PC-3 (cell line): ENCODE measurements at regions not wholly inside any gene's neighbourhood (a gene's known extent, or its start where the extent isn't known, plus 50 kb on each side); places are given as distances from the start of the nearest gene placed in this dataset.

Experiments
- ATAC-seq: fragments of 200-7000 bp; cut with Tn5 transposase; 2 replicates; pipeline ENCODE4 v1.9.1; 2020; ENCODE audit warnings: mild to moderate bottlenecking, moderate library complexity
- BruUV-seq: library from RNA; stranded (reverse); fragments of 400-500 nt; replicated peaks from 2 replicates; lab custom pipeline; 2021; lab: Mats Ljungman, UMichigan
- CTCF ChIA-PET: fragments of 300-600 bp; sonication (Branson Sonifier 250); formaldehyde crosslinking; loops from one replicate; lab custom pipeline; 2022; ENCODE audit warnings: antibody characterized with exemption; lab: Charles Lee
- POLR2A ChIA-PET: fragments of 300-600 bp; sonication (Branson Sonifier 250); formaldehyde crosslinking; loops from one replicate; lab custom pipeline; 2022; ENCODE audit warnings: antibody characterized with exemption; ENCODE audit not compliant: unreplicated experiment; lab: Charles Lee
- DNase-seq: peaks from one replicate; pipeline ENCODE4 v3.0.0-alpha.2; 2015
- H2AFZ ChIP-seq: fragments of 300-600 bp; sonication (generic); 2 replicates; pipeline ENCODE4 v1.6.0; 2016; ENCODE audit warnings: antibody characterized with exemption, low read length
- H3F3A ChIP-seq: fragments of 300-600 bp; sonication (generic); one replicate; pipeline ENCODE4 v1.6.0; 2017; ENCODE audit warnings: antibody characterized with exemption, low read length, control low read depth, mild to moderate bottlenecking; ENCODE audit not compliant: unreplicated experiment
- H3K27ac ChIP-seq: fragments of 300-600 bp; sonication (generic); 2 replicates; pipeline ENCODE4 v1.5.1; 2016; ENCODE audit warnings: mild to moderate bottlenecking, low read length
- H3K27me3 ChIP-seq: fragments of 300-600 bp; sonication (generic); 2 replicates; pipeline ENCODE4 v1.6.1; 2016; ENCODE audit warnings: low read length, mixed read lengths
- H3K36me3 ChIP-seq: fragments of 300-600 bp; sonication (generic); 2 replicates; pipeline ENCODE4 v1.6.1; 2016; ENCODE audit warnings: low read depth, mixed run types, low read length, mixed read lengths
- H3K4me1 ChIP-seq: fragments of 300-600 bp; sonication (generic); 2 replicates; pipeline ENCODE4 v1.5.1; 2016; ENCODE audit warnings: low read length; ENCODE audit not compliant: insufficient read depth
- H3K4me2 ChIP-seq: fragments of 300-600 bp; sonication (generic); 2 replicates; pipeline ENCODE4 v1.6.0; 2016; ENCODE audit warnings: low read length
- H3K4me3 ChIP-seq: fragments of 300-600 bp; sonication (generic); 2 replicates; pipeline ENCODE4 v1.5.1; 2016; ENCODE audit warnings: mild to moderate bottlenecking, low read length, mixed read lengths
- H3K79me2 ChIP-seq: fragments of 300-600 bp; sonication (generic); 2 replicates; pipeline ENCODE4 v1.6.1; 2017; ENCODE audit warnings: low read length, mixed read lengths
- H3K9ac ChIP-seq: fragments of 300-600 bp; sonication (generic); 2 replicates; pipeline ENCODE4 v1.6.0; 2016; ENCODE audit warnings: mild to moderate bottlenecking, low read length
- H3K9me2 ChIP-seq: fragments of 300-600 bp; sonication (generic); replicated peaks from 2 replicates; pipeline ENCODE4 v1.6.1; 2016; ENCODE audit warnings: mixed run types, low read length, mixed read lengths
- H3K9me3 ChIP-seq: fragments of 300-600 bp; sonication (generic); 2 replicates; pipeline ENCODE4 v1.6.1; 2016; ENCODE audit warnings: low read length, mixed read lengths
- H4K20me1 ChIP-seq: fragments of 300-600 bp; sonication (generic); 2 replicates; pipeline ENCODE4 v1.6.1; 2016; ENCODE audit warnings: low read length, mixed read lengths
- EZH2 ChIP-seq: fragments of 300-600 bp; sonication (generic); IDR thresholded peaks from one replicate; pipeline ENCODE4 v1.6.1; 2017; ENCODE audit warnings: antibody characterized with exemption, mild to moderate bottlenecking, low read length; ENCODE audit not compliant: unreplicated experiment
- EZH2phosphoT487 ChIP-seq: fragments of 300-600 bp; sonication (generic); IDR thresholded peaks from 2 replicates; pipeline ENCODE4 v1.6.1; 2018; ENCODE audit warnings: mild to moderate bottlenecking, antibody characterized with exemption, low read length, borderline replicate concordance
- intact Hi-C: fragments of 100-400 bp; cut with micrococcal nuclease; formaldehyde crosslinking; loops from 2 replicates; pipeline ENCODE4 v1.9.0; 2023
- TF ChIP-seq, protein P1 (sequence below): fragments of 300-600 bp; sonication (generic); conservative IDR thresholded peaks from 2 replicates; pipeline ENCODE4 v1.5.1; 2017; ENCODE audit warnings: antibody characterized with exemption, low read depth, mild to moderate bottlenecking, low read length

DNA sequence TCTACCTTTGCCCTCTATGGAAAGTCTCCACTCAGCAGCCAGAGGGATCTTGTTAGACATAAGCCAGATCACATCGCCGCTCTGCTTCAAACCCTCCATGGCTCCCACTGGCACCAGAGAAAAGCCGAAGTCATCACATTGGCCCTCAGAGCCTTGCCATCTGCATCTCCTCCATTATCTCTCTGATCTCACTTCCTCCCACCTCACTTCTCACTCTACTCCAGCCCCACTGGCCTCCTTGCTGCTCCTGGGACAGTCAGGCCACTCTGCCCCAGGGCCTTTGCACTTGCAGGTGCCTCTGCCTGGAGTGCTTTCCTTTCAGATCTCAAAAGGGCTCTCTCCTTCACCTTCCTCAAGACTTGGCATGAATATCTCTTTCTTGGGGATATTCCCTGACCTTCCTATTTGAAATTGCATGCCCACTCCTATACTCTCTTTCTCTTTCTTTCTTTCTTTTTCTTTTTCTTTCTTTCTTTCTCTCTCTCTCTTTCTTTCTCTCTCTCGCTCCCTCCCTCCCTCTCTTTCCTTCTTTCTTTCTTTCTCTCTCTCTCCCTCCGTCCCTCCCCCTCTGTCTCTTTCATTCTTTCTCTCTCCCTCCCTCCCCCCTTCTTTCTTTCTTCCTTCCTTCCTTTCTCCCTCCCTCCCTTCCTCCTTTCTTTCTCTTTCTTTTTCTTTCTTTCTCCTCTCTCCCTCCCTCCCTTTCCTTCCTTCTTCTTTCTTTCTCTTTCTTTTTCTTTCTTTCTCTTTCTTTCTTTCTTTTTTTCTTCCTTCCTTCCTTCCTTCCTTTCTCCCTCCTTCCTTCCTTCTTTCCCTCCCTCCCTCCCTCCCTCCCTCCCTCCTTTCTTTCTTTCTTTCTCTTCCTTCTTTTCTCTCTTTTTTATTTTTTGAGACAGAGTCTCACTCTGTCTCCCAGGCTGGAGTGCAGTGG lies 96.0 kb upstream of the CASZ1 start:
- ATAC-seq (no peak), DNase-seq (no peak)
- H4K20me1 ChIP-seq: no peaks in the 10 kb centered on the region
- H3K9ac ChIP-seq: no peak overlapping the region
- no peaks in the 10 kb centered on the region for H3K27me3 ChIP-seq
- TF ChIP-seq, protein P1, sequence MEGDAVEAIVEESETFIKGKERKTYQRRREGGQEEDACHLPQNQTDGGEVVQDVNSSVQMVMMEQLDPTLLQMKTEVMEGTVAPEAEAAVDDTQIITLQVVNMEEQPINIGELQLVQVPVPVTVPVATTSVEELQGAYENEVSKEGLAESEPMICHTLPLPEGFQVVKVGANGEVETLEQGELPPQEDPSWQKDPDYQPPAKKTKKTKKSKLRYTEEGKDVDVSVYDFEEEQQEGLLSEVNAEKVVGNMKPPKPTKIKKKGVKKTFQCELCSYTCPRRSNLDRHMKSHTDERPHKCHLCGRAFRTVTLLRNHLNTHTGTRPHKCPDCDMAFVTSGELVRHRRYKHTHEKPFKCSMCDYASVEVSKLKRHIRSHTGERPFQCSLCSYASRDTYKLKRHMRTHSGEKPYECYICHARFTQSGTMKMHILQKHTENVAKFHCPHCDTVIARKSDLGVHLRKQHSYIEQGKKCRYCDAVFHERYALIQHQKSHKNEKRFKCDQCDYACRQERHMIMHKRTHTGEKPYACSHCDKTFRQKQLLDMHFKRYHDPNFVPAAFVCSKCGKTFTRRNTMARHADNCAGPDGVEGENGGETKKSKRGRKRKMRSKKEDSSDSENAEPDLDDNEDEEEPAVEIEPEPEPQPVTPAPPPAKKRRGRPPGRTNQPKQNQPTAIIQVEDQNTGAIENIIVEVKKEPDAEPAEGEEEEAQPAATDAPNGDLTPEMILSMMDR: no peak
- TF ChIP-seq EZH2: no peak
- no peak for TF ChIP-seq EZH2phosphoT487
- H3K27ac ChIP-seq: no peak overlapping the region
- ChIA-PET CTCF (no interaction called here), POLR2A (no interaction called here)
- no peaks in the 10 kb centered on the region for H3K36me3 ChIP-seq
- no peaks in the 10 kb centered on the region for H3F3A ChIP-seq
- H3K4me2 ChIP-seq: no peak overlapping the region
- H3K9me2 ChIP-seq: no peaks in the 10 kb centered on the region
- H3K4me1 ChIP-seq: peaks cover 19% of the 10 kb centered on the region
- no peak overlapping the region for H3K4me3 ChIP-seq
- no peak overlapping the region for H2AFZ ChIP-seq
- no peaks in the 10 kb centered on the region for H3K79me2 ChIP-seq
- BruUV-seq: no TSS peak
- H3K9me3 ChIP-seq: no peaks in the 10 kb centered on the region
- intact Hi-C loops: no loop called here

DNA sequence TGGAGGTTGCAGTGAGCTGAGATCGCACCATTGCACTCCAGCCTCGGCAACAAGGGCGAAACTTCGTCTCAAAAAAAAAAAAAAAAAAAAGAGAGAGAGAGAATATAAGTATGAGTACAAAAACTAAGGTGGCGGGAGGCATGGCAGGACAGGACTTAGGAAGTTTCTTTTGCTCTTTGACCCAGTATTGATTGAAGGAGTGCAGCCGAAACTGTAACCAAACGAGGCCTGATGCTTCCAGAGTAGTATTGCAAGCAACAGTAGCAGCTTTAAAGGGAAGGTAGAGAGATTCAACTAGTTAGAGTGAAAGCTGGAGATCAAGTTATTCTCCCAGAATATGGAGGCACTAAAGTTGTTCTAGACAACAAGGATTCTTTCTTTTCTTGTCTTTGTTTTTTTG lies 99.2 kb upstream of the CASZ1 start:
- Histone ChIP-seq H3K79me2 (no peaks in the 10 kb centered on the region), H3K9ac (no peak overlapping the region), H3K27ac (no peak overlapping the region), H3K27me3 (no peaks in the 10 kb centered on the region), H3K4me3 (no peak overlapping the region), H3K36me3 (no peaks in the 10 kb centered on the region), H2AFZ (no peak overlapping the region), H3K9me3 (no peaks in the 10 kb centered on the region), H3K9me2 (no peaks in the 10 kb centered on the region), H3K4me1 (peaks cover 42% of the 10 kb centered on the region), H4K20me1 (no peaks in the 10 kb centered on the region), H3F3A (no peaks in the 10 kb centered on the region), H3K4me2 (no peak overlapping the region)
- ATAC-seq (no peak), DNase-seq (no peak)
- ChIA-PET CTCF (no interaction called here), POLR2A (no interaction called here)
- TF ChIP-seq, protein P1: no peak
- TF ChIP-seq EZH2phosphoT487 (no peak), EZH2 (no peak)
- intact Hi-C loops: no loop called here
- no TSS peak for BruUV-seq

DNA sequence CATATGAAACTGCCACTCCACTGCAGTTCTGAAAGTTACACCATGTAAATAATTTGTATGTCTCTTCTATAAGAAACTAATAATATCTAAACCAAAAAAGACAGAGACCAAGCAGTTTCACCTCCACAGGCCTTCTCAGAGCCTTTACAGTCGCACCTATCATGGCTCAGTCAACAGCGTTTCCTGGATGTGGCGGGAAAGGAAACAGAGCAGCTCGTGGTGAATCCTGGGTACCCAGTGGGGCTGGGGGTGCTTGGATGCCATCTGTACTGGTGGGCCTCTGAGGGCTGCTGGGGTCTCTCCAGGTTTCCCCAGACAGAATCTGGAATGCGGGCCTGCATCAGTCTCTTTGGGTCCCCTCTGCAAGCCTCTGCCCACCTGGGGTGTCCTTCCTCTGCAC lies 100.2 kb upstream of the CASZ1 start:
- TF ChIP-seq, protein P1: no peak
- no peak for TF ChIP-seq EZH2
- no peak for TF ChIP-seq EZH2phosphoT487
- ChIA-PET POLR2A (no interaction called here), CTCF (no interaction called here)
- Histone ChIP-seq H4K20me1 (no peaks in the 10 kb centered on the region), H3K9ac (no peak overlapping the region), H3K36me3 (no peaks in the 10 kb centered on the region), H2AFZ (no peak overlapping the region), H3K27me3 (no peaks in the 10 kb centered on the region), H3K4me3 (no peak overlapping the region), H3F3A (no peaks in the 10 kb centered on the region), H3K4me1 (peaks cover 44% of the 10 kb centered on the region), H3K27ac (no peak overlapping the region), H3K79me2 (no peaks in the 10 kb centered on the region), H3K4me2 (no peak overlapping the region), H3K9me2 (no peaks in the 10 kb centered on the region), H3K9me3 (no peaks in the 10 kb centered on the region)
- DNase-seq (no peak), ATAC-seq (no peak)
- BruUV-seq: no TSS peak
- intact Hi-C loops: no loop called here
